ENCODE measurements at regions not wholly inside any gene's neighbourhood (a gene's known extent, or its start where the extent isn't known, plus 50 kb on each side); places are given as distances from the start of the nearest gene placed in this dataset.
"Not testable (repeated sequence)": the region's sequence is repeated elsewhere in the genome, so short reads cannot be mapped to it uniquely, and the experiment has no call there.

GRCh38 chr10:95137990-95138625, 55.9 kb upstream of the ACSM6 start:
- intact Hi-C loops (cut with DNase I); H3K4me3 ChIP-seq: not testable (repeated sequence)

DNA sequence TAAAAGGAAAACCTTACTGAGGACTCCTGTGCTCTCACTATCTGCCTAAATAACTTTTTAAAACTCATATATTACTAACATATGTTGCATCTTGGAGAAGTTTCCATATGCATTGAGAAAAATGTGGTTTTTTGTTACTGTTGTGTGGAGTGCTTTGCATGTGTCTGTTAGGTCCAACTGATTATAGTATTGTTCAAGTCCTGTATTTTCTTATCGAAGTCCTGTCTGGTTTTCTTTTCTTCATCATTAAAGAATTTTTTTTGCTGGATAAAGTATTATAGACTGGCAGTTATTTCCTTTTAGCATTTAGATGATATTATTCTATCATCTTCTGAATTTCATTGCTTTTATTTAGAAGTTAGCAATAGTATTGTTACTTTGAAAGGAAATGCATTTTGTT, 59.5 kb upstream of the ACSM6 start:
- TF ChIP-seq, protein P1, sequence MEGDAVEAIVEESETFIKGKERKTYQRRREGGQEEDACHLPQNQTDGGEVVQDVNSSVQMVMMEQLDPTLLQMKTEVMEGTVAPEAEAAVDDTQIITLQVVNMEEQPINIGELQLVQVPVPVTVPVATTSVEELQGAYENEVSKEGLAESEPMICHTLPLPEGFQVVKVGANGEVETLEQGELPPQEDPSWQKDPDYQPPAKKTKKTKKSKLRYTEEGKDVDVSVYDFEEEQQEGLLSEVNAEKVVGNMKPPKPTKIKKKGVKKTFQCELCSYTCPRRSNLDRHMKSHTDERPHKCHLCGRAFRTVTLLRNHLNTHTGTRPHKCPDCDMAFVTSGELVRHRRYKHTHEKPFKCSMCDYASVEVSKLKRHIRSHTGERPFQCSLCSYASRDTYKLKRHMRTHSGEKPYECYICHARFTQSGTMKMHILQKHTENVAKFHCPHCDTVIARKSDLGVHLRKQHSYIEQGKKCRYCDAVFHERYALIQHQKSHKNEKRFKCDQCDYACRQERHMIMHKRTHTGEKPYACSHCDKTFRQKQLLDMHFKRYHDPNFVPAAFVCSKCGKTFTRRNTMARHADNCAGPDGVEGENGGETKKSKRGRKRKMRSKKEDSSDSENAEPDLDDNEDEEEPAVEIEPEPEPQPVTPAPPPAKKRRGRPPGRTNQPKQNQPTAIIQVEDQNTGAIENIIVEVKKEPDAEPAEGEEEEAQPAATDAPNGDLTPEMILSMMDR (IDR thresholded peaks at IDR 0.05), result no peak
- Histone ChIP-seq H3K4me1 (no peaks in the 10 kb centered on the region), H3K36me3 (no peaks in the 10 kb centered on the region), H3K27me3 (no peaks in the 10 kb centered on the region), H3K27ac (no peak overlapping the region), H3K4me3 (no peak overlapping the region), H3K9me3 (no peaks in the 10 kb centered on the region)
- ATAC-seq (no peak), DNase-seq (no peak)
- intact Hi-C loops (cut with DNase I), result no loop called here

More at GRCh38 chr10:95137990-95138625, 55.9 kb upstream of the ACSM6 start:
- not testable (repeated sequence) for H3K36me3 ChIP-seq, H3K27me3 ChIP-seq, ATAC-seq, H3K9me3 ChIP-seq, H3K4me1 ChIP-seq, DNase-seq, H3K27ac ChIP-seq

DNA sequence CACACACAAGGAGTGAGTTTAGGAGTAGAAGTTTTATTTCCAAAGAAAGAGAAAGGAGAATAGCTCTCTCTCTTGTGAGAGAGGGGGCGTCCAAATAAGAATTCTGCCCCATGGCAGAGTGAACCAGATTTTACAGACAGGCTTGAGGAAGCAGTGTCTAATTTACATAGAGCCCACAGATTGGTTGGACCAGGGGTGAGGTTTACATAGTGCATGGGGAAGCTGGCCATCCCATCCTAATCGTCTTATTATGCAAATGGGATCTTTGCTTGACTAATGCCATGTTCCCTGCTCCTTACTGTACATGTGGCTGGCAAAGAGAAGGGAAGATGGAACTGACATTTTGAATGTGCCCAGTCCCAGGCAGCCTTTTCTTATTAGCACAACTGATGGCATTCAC, 60.0 kb upstream of the ACSM6 start:
- H3K9me3 ChIP-seq, result no peaks in the 10 kb centered on the region
- intact Hi-C loops (cut with DNase I), result no loop called here
- no peak overlapping the region for H3K27ac ChIP-seq
- DNase-seq, result no peak
- TF ChIP-seq, protein P1 (IDR thresholded peaks at IDR 0.05), result no peak
- H3K4me1 ChIP-seq, result no peaks in the 10 kb centered on the region
- no peaks in the 10 kb centered on the region for H3K36me3 ChIP-seq
- no peak for ATAC-seq
- H3K27me3 ChIP-seq, result no peaks in the 10 kb centered on the region
- no peak overlapping the region for H3K4me3 ChIP-seq

DNA sequence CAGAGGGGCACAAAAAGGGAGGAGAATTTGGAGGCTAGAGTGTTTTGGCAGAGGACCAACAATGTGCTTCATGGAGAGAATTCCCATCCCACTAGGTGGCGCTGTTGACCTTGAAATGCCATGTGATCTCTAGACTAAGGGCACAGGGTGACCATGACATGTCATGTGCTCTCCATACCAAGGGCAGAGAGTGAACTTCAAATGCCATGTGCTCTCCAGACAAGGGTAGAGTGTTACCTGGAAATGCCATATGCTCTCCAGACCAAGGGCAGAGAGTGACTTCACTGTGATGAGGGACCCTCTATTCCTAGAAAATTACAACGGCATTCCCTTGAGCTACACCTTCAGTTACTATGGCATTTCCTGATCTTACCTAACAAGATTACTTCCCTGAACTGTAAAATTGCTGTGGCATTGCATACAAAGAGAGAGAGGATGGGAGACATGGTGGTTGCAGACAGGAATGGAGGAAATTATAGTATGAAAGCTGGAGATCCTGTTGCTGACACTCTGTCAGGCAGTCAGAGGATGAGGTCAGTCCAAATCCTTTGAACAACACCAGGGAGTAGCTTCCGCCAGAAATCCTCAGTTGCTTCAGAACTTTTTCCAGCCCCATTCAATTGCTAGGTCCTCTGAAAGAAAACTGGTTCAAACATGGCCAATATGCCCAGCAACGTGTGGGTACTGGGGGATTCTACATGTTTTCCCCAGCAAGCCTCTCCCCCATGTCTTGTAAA, 60.9 kb upstream of the ACSM6 start:
- no peaks in the 10 kb centered on the region for H3K36me3 ChIP-seq
- no peaks in the 10 kb centered on the region for H3K4me1 ChIP-seq
- DNase-seq (peak; percentile 69), ATAC-seq (peak; percentile 98)
- no peak overlapping the region for H3K4me3 ChIP-seq
- intact Hi-C loops (cut with DNase I), result no loop called here
- TF ChIP-seq, protein P1 (IDR thresholded peaks at IDR 0.05), result peak; percentile 76
- no peak overlapping the region for H3K27ac ChIP-seq
- H3K27me3 ChIP-seq, result no peaks in the 10 kb centered on the region
- H3K9me3 ChIP-seq, result no peaks in the 10 kb centered on the region

DNA sequence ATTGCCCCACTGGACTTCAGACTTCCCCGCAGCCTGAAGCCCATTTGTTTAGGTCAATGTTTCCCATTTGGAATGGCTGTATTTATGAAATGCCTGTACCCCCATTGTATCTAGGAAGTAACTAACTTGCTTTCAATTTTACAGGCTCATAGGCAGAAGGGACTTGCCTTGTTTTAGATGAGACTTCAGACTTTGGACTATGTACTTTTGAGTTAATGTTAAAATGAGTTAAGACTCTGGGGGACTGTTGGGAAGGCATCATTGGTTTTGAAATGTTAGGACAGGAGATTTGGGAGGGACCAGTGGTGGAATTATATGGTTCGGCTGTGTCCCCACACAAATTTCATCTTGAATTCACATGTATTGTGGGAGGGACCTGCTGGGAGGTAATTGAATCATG, 61.1 kb upstream of the CYP2C8 start:
- H3K36me3 ChIP-seq, result not testable (repeated sequence)

GRCh38 chr10:95125582-95125981, 56.3 kb upstream of the CYP2C8 start:
- intact Hi-C loops (cut with DNase I), result no loop called here
- ATAC-seq, result peak; percentile 63
- H3K9me3 ChIP-seq, result no peaks in the 10 kb centered on the region

More for the DNA sequence above, 61.1 kb upstream of the CYP2C8 start:
- DNase-seq; H3K4me3 ChIP-seq; H3K27ac ChIP-seq; H3K4me1 ChIP-seq; H3K9me3 ChIP-seq; H3K27me3 ChIP-seq; ATAC-seq; intact Hi-C loops (cut with DNase I): not testable (repeated sequence)

More at GRCh38 chr10:95125582-95125981, 56.3 kb upstream of the CYP2C8 start:
- H3K4me3 ChIP-seq, result no peak overlapping the region
- no peaks in the 10 kb centered on the region for H3K4me1 ChIP-seq
- no peaks in the 10 kb centered on the region for H3K27me3 ChIP-seq
- TF ChIP-seq, protein P1 (IDR thresholded peaks at IDR 0.05), result no peak
- DNase-seq, result no peak
- H3K27ac ChIP-seq, result no peak overlapping the region
- no peaks in the 10 kb centered on the region for H3K36me3 ChIP-seq

Data from upper lobe of right lung (tissue), 1 donor.